Stimulated activated CD8-positive, alpha-beta memory T cell treated with anti-CD3 and anti-CD28 coated beads, Interleukin-4, amount 100 ng/mL, for 1 hour (primary cell): ENCODE measurements at regions not wholly inside any gene's neighbourhood (a gene's known extent, or its start where the extent isn't known, plus 50 kb on each side); places are given as distances from the start of the nearest gene placed in this dataset.

Experiments
- DNase-seq, 2 donors: peaks; one replicate each; pipeline ENCODE4 v3.0.0-alpha.2; 2020; ENCODE audit warnings: low read depth in 2 of 2, low spot score in 1 of 2

GRCh38 chr13:82850644-82851043, 1031.6 kb downstream of the SLITRK1 start:
- DNase-seq: no peak

DNA sequence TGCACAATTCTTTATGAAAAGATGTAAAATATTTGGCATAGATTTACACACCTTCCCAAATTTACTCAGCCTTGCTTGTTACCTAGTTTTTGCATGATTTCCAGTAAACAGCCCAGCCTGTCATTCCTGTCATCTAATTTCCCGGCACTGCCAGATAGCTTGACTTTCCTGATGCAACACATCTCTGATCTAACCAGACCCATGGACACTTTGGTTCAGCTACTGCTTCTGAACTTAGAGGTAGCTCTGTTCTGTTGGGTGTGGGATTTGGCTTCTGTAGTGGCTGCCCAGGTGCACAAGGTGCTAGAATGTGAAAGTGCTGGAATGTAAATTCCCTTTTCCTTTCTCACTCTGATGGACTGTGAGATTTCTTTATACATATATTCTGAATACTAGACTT, 1033.5 kb downstream of the SLITRK1 start:
- no peak for DNase-seq

DNA sequence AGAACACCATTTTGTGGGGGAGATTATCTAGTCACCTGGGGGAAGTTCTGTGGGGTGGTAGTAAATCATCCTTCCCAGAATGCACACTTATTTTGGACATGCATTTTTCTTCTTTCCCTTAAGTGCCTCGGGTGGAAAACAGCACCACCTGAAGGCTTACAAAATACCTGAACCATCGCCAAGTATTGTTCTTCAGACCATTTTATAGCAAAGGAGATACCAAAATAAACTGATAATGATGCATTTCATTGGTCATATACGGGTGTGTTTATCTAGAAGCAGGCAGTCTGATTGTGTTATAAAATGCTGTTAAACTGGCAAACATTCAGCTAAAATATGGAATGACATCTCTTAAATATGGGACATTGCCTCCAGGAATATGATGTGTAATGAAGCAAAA, 1034.7 kb downstream of the SLITRK1 start:
- DNase-seq: no peak

DNA sequence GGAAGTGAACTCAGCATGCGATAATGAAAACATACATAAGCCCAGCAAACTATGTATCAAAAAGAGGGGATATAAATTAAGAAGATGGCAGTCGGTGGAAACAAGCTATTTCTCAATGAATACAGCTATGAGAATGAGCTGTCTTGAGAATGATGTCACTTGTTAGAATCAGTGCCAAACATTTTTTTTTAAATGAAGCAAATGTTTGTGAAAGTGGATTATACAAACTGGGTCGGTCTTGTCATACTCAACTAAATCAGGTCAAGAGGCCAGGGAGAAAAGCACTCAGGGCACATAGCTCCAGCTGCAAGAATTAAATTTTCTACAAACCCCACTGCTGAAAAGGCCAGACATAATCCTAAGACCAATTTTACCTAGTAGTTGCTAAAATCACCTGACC, 1048.4 kb downstream of the SLITRK1 start:
- no peak for DNase-seq

DNA sequence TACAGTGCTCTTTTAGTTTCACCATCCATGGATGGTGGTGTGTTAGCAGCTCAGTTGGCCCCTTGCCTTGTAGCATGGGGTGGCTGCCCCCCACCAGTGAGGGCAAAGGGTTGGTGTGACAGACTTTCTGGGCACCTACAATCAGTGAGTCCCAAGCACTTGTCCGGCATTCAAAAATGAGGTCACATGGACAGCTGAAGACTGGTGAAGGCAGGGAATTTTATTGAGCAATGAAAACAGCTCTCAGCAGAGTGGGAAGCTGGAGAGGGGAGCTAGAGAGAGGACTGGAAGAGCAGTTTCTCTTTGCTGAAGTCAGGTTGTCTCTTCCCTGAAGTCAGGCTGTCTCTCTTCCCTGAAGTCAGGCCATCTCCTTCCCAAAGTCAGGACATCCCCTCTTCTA, 1053.2 kb downstream of the SLITRK1 start:
- no peak for DNase-seq

- no peak for DNase-seq
Observed at GRCh38 chr13:82827724-82828123, 1054.5 kb downstream of the SLITRK1 start.

- DNase-seq: no peak
Observed at GRCh38 chr13:82822935-82823334, 1059.3 kb downstream of the SLITRK1 start.

- no peak for DNase-seq
Observed at GRCh38 chr13:82817133-82817532, 1065.1 kb downstream of the SLITRK1 start.

- no peak for DNase-seq
Observed at GRCh38 chr13:82815791-82816190, 1066.5 kb downstream of the SLITRK1 start.

- DNase-seq: no peak
Observed at GRCh38 chr13:82803341-82803740, 1078.9 kb downstream of the SLITRK1 start.

DNA sequence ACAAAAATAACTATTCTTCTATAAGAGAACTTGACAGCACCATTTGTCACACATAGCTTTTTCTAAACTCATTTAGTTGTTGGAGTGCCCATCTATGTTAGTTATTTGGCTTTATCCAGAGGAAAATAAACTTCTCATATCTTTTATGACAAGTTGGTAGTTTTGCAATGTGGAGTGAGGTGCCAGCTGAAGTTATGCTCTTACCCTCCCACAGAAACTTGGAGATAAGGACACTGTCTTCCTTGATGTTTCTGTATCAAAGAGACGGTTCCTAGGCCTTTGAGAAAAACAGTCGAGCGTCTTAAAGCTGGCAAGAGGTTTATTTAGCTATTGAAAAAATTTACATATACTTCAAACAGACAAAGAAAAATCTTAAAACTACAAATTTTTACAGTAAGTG, 1079.7 kb downstream of the SLITRK1 start:
- no peak for DNase-seq

DNA sequence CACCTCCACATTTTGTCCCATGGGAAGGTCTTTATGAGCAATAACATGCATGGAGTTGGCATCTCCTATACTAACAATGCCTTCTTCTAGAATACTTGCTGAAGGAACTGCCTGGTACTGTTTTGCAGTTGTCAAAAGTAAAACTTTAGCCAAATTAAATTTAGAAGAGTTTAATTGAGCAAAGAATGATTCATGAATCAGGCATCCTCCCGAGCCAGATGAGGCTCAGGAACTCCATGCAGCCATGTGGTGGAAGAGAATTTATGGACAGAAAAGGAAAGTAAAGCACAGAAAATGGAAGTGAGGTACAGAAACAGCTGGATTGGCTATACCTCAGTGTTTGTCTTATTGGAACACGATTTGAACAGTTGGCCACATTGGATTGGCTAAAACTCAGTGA, 1081.9 kb downstream of the SLITRK1 start:
- DNase-seq: no peak

GRCh38 chr13:82797876-82798275, 1084.4 kb downstream of the SLITRK1 start:
- no peak for DNase-seq

DNA sequence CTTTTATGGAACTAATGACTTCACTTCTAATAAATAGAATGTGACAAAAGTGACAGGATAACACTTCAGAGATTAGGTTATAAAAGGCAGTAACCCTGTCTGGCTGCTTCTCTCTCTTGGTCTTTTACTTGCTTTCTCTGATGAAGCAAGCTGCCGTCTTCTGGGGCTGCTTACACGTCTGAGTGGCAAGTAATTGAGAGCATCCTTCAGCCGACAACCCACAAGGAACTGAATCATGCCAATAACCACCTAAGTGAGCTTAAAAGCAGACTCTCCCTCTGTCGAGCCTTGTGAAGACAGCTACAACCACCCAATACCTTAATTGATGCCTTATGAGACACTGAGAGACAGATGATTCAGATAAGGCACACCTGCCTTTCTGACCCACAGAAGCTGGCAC, 1091.2 kb downstream of the SLITRK1 start:
- no peak for DNase-seq

GRCh38 chr13:82772816-82773215, 1109.5 kb downstream of the SLITRK1 start:
- no peak for DNase-seq

- no peak for DNase-seq
Observed at GRCh38 chr13:82766732-82767321, 1115.4 kb downstream of the SLITRK1 start.

- no peak for DNase-seq
Observed at GRCh38 chr13:82758044-82758443, 1124.2 kb downstream of the SLITRK1 start.

GRCh38 chr13:82751206-82751605, 1131.1 kb downstream of the SLITRK1 start:
- DNase-seq: no peak

DNA sequence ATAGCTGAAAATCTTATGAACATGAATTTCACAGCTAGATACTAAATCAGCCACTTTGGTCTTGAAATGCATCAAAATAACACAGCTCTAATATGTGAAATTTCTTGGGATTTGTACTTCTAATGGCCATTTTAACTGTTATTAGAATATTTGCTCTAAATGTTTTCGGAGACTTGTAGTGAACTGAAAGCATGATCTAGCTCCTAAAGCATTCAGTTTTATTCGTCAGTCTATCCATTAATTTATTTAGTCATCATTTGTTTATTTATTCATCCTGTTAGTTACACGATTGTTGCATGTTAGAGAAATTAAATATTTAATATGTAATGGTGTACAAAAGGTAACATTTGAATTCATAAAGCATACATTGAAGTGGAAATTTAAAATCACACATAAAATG, 1132.7 kb downstream of the SLITRK1 start:
- no peak for DNase-seq

DNA sequence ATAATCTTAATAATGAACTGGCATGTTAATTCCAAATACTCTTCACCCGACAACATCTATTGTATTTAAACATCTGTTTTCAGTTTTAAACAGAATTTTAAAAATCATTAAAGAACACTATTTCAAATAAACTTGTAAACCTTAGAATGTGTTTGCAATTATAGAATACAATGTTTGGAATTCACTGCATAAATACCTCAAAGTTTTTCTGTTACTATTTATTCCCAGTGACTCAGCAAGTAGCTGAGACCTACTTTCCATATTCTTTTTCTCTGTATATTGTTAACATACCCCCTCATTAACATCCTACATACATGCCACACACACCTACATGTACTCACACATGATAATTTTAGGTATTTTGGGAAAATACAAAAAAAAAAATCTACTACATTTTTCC, 1134.3 kb downstream of the SLITRK1 start:
- DNase-seq: no peak

DNA sequence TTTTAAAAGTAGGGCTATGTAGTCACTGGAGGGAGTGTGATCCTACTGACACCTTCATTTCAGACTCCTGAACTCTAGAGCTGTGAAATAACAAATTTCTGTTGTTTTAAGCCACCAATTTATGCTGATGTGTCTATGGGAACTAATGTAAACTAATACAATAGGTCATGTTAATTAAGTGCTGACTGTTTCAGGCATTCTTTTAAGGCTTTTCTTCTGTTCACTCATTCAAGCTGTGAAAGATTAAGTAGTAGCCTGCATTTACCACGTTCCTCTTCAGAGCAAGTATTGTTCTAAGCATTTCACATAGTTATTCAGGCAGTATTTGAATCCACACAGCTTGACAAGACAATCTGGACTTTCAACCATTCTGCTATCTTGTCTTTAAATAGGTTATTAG, 1135.0 kb downstream of the SLITRK1 start:
- DNase-seq: no peak

DNA sequence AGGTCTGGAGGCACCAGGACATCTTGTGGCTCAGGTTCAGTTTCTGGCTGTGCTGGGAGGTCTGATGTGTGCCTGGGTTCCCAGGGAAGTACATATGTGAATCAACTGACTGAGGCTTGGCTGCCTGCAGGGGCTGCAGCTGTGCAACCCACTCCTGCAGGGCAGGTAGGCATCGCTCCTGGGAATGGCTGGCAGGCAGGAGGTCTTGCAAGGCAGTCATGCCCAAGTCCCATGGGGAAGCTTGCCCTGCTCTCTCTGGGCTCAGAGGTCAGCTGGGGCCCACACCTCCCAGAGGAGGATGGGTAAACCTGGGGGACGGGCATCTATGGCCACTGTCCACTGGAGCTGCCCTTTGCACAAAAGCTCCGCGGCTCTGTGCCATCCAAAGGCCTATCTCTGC, 1141.8 kb downstream of the SLITRK1 start:
- DNase-seq: no peak

GRCh38 chr13:82739881-82740280, 1142.4 kb downstream of the SLITRK1 start:
- DNase-seq: no peak

DNA sequence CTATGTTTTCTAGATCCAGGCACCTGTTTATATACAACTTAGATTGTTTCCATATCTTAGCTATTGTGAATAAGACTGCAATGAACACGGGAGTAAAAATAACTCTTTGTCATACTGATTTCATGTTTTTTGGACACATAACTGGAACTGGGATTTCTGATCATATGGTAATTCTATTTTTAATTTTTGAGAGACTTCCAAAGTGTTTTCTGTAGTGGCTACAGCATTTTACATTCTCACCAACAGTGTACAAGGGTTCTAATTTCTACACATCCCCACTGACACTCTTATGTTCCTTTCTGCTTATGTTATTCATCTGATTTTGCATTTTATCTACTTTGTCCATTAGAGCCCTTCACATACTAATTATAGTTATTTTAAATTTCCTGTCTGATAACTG, 1152.9 kb downstream of the SLITRK1 start:
- no peak for DNase-seq
